Natural killer cell treated with Interleukin-12 subunit alpha and Interleukin-12 subunit beta and Interleukin-15 and Interleukin-18, amount 100 ng/mL, for 72 hours (primary cell): ENCODE measurements at regions not wholly inside any gene's neighbourhood (a gene's known extent, or its start where the extent isn't known, plus 50 kb on each side); places are given as distances from the start of the nearest gene placed in this dataset.
A peak's percentile ranks its signal among the peaks of the same experiment; 100 is the strongest.

Experiments
- ATAC-seq, 2 donors: fragments of 150-1000 bp; cut with Tn5 transposase in 1 of 2; sonication (Bioruptor Pico), chemical (Tn5 transposase) in 1 of 2; 2 replicates each; pipeline ENCODE4 v1.10.0; 2021
- DNase-seq: peaks from one replicate; pipeline ENCODE4 v3.0.0; 2022; ENCODE audit warnings: low spot score
- H3K27ac Mint-ChIP-seq, 2 donors: 1 replicate in 1 of 2; 2 replicates in 1 of 2; pipeline ENCODE4 v1.8.0; 2022; ENCODE audit warnings: mixed read lengths in 2 of 2, mild to moderate bottlenecking in 1 of 2, moderate library complexity in 1 of 2
- H3K27me3 Mint-ChIP-seq, 2 donors: 1 replicate in 1 of 2; 2 replicates in 1 of 2; pipeline ENCODE4 v1.8.0; 2022; ENCODE audit warnings: mixed read lengths in 2 of 2
- H3K36me3 Mint-ChIP-seq: one replicate; pipeline ENCODE4 v1.8.0; 2022; ENCODE audit warnings: mixed read lengths
- H3K4me1 Mint-ChIP-seq, 2 donors: 1 replicate in 1 of 2; 2 replicates in 1 of 2; pipeline ENCODE4 v1.8.0; 2022; ENCODE audit warnings: low read depth in 2 of 2, mixed read lengths in 2 of 2, mild to moderate bottlenecking in 1 of 2
- H3K4me3 Mint-ChIP-seq: one replicate; pipeline ENCODE4 v1.8.0; 2022; ENCODE audit warnings: mixed read lengths
- H3K9me3 Mint-ChIP-seq: 2 replicates; pipeline ENCODE4 v1.8.0; 2022; ENCODE audit warnings: mixed read lengths

DNA sequence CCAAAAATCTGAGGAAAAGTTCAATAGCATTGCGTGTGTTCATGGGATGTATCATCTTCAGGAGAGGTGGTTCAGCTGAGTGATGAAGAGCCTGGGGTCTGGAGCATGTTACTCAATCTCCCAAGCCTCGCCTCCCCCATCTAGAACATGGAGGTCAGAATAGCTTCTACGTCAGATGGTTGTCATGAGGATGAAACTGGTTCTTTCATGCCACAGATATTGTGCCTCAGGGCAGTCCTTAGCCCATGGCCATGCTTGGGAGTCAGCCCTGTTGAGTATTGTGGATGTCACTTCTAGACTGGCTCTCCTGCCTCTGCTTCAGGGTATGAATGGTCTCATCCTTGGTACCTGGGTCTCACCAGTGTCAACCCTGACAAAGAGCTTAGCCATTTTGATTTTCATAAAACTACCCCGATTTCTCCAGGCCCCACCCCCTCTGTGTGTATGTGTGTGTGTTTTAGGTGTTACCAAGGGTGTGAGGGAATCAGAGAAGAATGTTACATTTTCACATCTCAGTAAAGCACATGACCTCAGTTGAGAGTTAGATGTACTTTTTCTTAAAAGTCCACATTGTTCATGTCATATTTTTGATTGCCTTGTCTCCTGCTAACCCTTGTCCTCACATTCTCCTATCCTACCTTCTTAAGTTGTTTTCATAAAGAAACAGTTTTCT is 97.8 kb upstream of the CD180 start:
- peak in 1 of 2 donors; percentile 31 for ATAC-seq
- Mint-ChIP-seq H3K27ac (no peak overlapping the region), H3K4me3 (no peak overlapping the region), H3K4me1 (peaks cover 12 to 16% of the 10 kb centered on the region in 2 donors), H3K36me3 (no peaks in the 10 kb centered on the region), H3K27me3 (peaks cover 0 to 7% of the 10 kb centered on the region in 2 donors), H3K9me3 (no peaks in the 10 kb centered on the region)
- DNase-seq: no peak

DNA sequence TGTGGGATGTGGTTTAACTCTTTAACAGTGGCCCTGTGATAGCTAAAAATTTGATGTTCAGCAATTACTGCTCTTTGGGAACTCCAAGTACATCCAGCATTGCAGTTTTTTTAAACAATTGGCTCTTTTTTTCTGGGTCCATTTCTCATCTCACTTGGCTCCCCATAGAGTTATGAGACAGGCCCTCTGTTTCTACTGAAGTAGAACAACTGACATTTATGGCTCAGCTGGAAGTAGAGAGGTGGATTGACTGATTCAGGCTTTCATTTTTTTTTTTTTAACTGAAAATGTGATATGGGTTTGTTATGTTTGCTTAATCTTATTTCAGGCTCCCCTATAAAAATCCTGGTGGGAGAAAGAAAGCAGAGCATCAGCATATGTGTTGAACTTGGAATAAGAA is 96.6 kb upstream of the CD180 start:
- H3K4me1 Mint-ChIP-seq: peaks cover 9 to 14% of the 10 kb centered on the region in 2 donors
- peaks cover 0 to 3% of the 10 kb centered on the region in 2 donors for H3K27me3 Mint-ChIP-seq
- no peak for DNase-seq
- no peak overlapping the region for H3K4me3 Mint-ChIP-seq
- H3K27ac Mint-ChIP-seq: no peak overlapping the region
- no peak for ATAC-seq
- H3K36me3 Mint-ChIP-seq: no peaks in the 10 kb centered on the region
- H3K9me3 Mint-ChIP-seq: no peaks in the 10 kb centered on the region

- no peaks in the 10 kb centered on the region for H3K36me3 Mint-ChIP-seq
- DNase-seq (no peak), ATAC-seq (no peak)
- no peak overlapping the region for H3K4me3 Mint-ChIP-seq
- H3K4me1 Mint-ChIP-seq: peaks cover 9 to 14% of the 10 kb centered on the region in 2 donors
- H3K27ac Mint-ChIP-seq: no peak overlapping the region
- no peaks in the 10 kb centered on the region for H3K9me3 Mint-ChIP-seq
- peaks cover 0 to 2% of the 10 kb centered on the region in 2 donors for H3K27me3 Mint-ChIP-seq
These were observed 95.8 kb upstream of the CD180 start for GRCh38 chr5:67292201-67292940.

GRCh38 chr5:67291671-67292070 is 95.1 kb upstream of the CD180 start:
- Mint-ChIP-seq H3K4me1 (peaks cover 9 to 14% of the 10 kb centered on the region in 2 donors), H3K4me3 (no peak overlapping the region), H3K36me3 (no peaks in the 10 kb centered on the region), H3K9me3 (no peaks in the 10 kb centered on the region), H3K27me3 (peaks cover 0 to 2% of the 10 kb centered on the region in 2 donors), H3K27ac (no peak overlapping the region)
- ATAC-seq: no peak
- DNase-seq: no peak

DNA sequence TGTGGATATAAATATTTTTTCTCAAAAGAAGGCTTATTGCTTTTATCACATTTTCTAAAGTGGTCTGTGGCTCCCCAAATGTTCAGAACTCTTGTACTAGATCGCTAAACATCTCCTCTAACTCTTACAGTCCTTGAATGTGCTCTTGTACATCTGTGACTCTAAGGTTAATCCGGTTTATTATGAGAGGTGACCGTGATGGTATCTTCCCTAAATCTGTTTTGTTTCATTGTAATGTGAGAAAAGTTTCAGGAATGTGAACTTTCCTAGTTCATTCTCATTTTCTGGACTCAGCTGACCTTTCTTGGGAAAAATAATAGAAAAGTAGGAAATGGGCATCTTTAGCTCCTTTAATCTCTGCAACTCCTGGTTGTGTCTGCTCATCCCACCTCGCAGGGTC is 94.5 kb upstream of the CD180 start:
- no peak overlapping the region for H3K27ac Mint-ChIP-seq
- H3K27me3 Mint-ChIP-seq: peaks cover 0 to 2% of the 10 kb centered on the region in 2 donors
- no peaks in the 10 kb centered on the region for H3K9me3 Mint-ChIP-seq
- DNase-seq (no peak), ATAC-seq (no peak)
- H3K36me3 Mint-ChIP-seq: no peaks in the 10 kb centered on the region
- peaks cover 9 to 17% of the 10 kb centered on the region in 2 donors for H3K4me1 Mint-ChIP-seq
- H3K4me3 Mint-ChIP-seq: no peak overlapping the region

DNA sequence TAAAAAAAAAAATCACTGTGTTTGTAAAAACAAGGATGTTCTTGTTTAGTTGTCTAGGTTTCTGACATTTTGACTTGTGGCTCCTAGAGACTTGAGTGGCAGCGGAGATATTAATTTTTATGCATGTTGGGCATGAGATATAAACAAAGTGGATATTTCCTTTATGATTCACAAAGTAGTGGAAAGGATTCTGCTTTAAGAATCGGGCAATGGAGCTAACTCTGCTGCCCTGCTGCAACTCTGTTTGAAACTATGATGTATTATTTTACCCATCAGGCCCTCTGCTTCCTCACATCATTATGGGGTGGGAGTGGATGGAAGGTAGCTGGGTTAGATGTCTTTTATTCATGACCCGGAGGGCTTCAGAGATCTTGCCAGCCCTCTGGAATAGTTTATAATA is 94.1 kb upstream of the CD180 start:
- peaks cover 9 to 17% of the 10 kb centered on the region in 2 donors for H3K4me1 Mint-ChIP-seq
- DNase-seq (no peak), ATAC-seq (no peak)
- no peaks in the 10 kb centered on the region for H3K9me3 Mint-ChIP-seq
- no peak overlapping the region for H3K4me3 Mint-ChIP-seq
- no peak overlapping the region for H3K27ac Mint-ChIP-seq
- H3K27me3 Mint-ChIP-seq: peaks cover 0 to 2% of the 10 kb centered on the region in 2 donors
- no peaks in the 10 kb centered on the region for H3K36me3 Mint-ChIP-seq

- Mint-ChIP-seq H3K4me1 (peaks cover 5 to 16% of the 10 kb centered on the region in 2 donors), H3K27ac (no peak overlapping the region), H3K9me3 (no peaks in the 10 kb centered on the region), H3K27me3 (no peaks in the 10 kb centered on the region), H3K4me3 (no peak overlapping the region), H3K36me3 (no peaks in the 10 kb centered on the region)
- ATAC-seq: no peak
- no peak for DNase-seq
These were observed 93.3 kb upstream of the CD180 start for GRCh38 chr5:67289763-67290521.

DNA sequence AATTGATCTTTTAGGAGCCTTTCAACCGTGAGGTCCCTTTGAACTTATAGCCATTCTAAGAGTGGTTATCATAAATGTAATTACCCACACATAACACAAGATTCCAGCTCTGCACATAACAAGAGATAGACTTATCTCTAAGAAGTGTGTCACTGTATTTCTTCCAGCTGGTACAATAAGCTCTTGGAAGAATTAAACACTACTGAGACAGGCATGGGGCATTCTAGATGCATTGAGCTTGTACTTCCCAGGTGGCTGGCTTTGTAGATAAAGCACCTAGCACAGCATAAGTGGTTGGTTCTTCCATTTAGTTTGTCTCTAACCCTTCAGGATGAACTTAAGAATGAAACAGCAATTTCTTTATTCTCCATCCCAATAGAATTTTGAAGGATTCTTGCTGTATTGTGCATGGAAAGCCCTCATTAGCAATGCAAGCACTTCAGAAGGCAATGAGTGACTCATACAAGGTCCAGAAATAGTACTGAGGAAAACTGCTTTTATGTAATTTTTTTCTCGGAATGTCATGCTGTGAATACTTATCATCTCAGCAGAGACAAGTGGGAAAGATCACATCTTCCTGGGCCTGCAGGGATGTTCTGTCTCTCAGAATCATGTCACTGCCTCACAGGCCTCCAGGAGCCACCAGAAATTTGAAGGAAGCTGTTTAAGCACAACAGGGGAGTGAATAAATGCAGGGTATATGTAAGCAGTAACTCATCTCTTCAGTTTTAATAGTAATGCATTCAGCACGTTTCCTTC is 91.1 kb upstream of the CD180 start:
- ATAC-seq: no peak
- no peaks in the 10 kb centered on the region for H3K27me3 Mint-ChIP-seq
- no peaks in the 10 kb centered on the region for H3K36me3 Mint-ChIP-seq
- H3K4me3 Mint-ChIP-seq: no peak overlapping the region
- H3K4me1 Mint-ChIP-seq: peaks cover 0 to 7% of the 10 kb centered on the region in 2 donors
- no peak overlapping the region for H3K27ac Mint-ChIP-seq
- no peaks in the 10 kb centered on the region for H3K9me3 Mint-ChIP-seq
- no peak for DNase-seq

GRCh38 chr5:67286006-67286405 is 89.4 kb upstream of the CD180 start:
- Mint-ChIP-seq H3K9me3 (no peaks in the 10 kb centered on the region), H3K4me3 (no peak overlapping the region), H3K27ac (no peak overlapping the region), H3K27me3 (peaks cover 0 to 2% of the 10 kb centered on the region in 2 donors), H3K36me3 (no peaks in the 10 kb centered on the region), H3K4me1 (peaks cover 0 to 5% of the 10 kb centered on the region in 2 donors)
- no peak for DNase-seq
- no peak for ATAC-seq

DNA sequence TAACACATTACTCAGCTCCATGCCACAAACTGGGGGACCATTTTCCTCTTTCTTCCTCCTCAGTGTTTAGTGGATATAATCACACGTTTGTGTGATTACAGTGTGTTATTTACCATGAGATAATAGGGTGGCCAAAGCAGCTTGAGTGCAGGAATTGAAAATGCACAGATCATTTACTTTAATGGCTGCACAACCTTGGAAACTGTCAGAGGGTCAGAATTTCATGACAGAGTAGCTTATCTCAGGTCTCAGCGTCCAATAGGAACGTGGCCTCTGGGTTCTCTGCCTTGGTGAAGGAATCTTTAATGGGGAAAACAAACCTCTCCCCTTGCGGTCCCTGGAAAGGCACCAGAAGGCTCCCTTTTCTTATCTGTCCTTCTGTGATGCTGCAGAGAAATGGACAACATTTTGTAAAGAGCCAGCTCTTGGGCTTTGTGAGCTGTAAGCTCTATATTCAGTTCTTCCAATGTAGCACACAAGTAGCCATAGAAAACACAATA is 87.4 kb upstream of the CD180 start:
- Mint-ChIP-seq H3K9me3 (no peaks in the 10 kb centered on the region), H3K4me3 (no peak overlapping the region), H3K27ac (no peak overlapping the region), H3K36me3 (no peaks in the 10 kb centered on the region), H3K4me1 (peaks cover 0 to 5% of the 10 kb centered on the region in 2 donors), H3K27me3 (peaks cover 0 to 2% of the 10 kb centered on the region in 2 donors)
- no peak for ATAC-seq
- DNase-seq: no peak

GRCh38 chr5:67283275-67283987 is 86.8 kb upstream of the CD180 start:
- Mint-ChIP-seq H3K36me3 (peaks cover 2% of the 10 kb centered on the region), H3K27me3 (peaks cover 0 to 2% of the 10 kb centered on the region in 2 donors), H3K4me3 (no peak overlapping the region), H3K27ac (no peak overlapping the region), H3K4me1 (peaks cover 0 to 3% of the 10 kb centered on the region in 2 donors), H3K9me3 (peaks cover 4% of the 10 kb centered on the region)
- no peak for DNase-seq
- ATAC-seq: no peak

DNA sequence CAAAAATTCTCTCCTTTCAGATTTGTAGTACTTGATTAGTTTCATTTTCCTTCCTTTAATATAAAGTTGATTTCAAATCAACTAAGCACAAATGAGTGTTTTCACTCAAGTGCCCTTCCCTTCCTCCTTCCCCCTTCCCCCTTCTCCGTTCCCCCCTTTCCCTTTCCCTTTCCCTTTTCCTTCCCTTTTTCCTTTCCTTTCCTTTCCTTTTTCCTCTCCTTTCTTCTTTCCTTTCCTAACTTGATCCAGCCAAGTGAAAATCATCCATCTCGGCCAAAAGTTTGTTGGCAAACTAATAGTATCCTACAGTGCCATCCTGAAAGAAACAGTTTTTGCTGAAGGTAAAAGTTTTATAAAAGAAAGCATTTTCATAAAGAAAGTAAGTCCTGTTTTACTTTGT is 85.3 kb upstream of the CD180 start:
- no peak for ATAC-seq
- DNase-seq: no peak
- Mint-ChIP-seq H3K36me3 (peaks cover 5% of the 10 kb centered on the region), H3K27me3 (peaks cover 0 to 2% of the 10 kb centered on the region in 2 donors), H3K9me3 (peaks cover 10% of the 10 kb centered on the region), H3K27ac (no peak overlapping the region), H3K4me1 (peaks cover 0 to 3% of the 10 kb centered on the region in 2 donors), H3K4me3 (no peak overlapping the region)
